Neural cell (in vitro differentiated cells): ENCODE measurements at regions not wholly inside any gene's neighbourhood (a gene's known extent, or its start where the extent isn't known, plus 50 kb on each side); places are given as distances from the start of the nearest gene placed in this dataset.

Experiments used
- H2AFZ ChIP-seq: fragments of 200-600, 300-800 bp; sonication (generic), shearing (Covaris generic); 2 replicates; pipeline ENCODE4 v1.6.0; 2014; ENCODE audit warnings: low read depth, mild to moderate bottlenecking, antibody characterized with exemption, low read length, moderate library complexity
- H3F3A ChIP-seq: fragments of 200-600 bp; shearing (Covaris generic); 2 replicates; pipeline ENCODE4 v1.6.1; 2016; ENCODE audit warnings: mild to moderate bottlenecking, moderate library complexity, mixed read lengths, antibody characterized with exemption, low read length; ENCODE audit not compliant: insufficient read depth, poor library complexity, severe bottlenecking
- H3K27ac ChIP-seq: fragments of 200-600, 300-800 bp; sonication (generic), shearing (Covaris generic); 2 replicates; pipeline ENCODE4 v1.5.1; 2014; ENCODE audit warnings: mild to moderate bottlenecking, low read length, moderate library complexity
- H3K27me3 ChIP-seq: fragments of 300-800, 200-600 bp; sonication (generic), shearing (Covaris generic); 2 replicates; pipeline ENCODE4 v1.6.0; 2014; ENCODE audit warnings: mild to moderate bottlenecking, low read depth, low read length, moderate library complexity; ENCODE audit not compliant: insufficient read depth
- H3K36me3 ChIP-seq: fragments of 300-800, 200-600 bp; sonication (generic), shearing (Covaris generic); 2 replicates; pipeline ENCODE4 v1.5.1; 2014; ENCODE audit warnings: mild to moderate bottlenecking, antibody characterized with exemption, low read length, moderate library complexity; ENCODE audit not compliant: insufficient read depth
- H3K4me2 ChIP-seq: fragments of 300-800, 200-600 bp; sonication (generic), shearing (Covaris generic); 2 replicates; pipeline ENCODE4 v1.6.0; 2014; ENCODE audit warnings: mild to moderate bottlenecking, low read length
- H3K4me3 ChIP-seq: fragments of 300-800, 200-600 bp; sonication (generic), shearing (Covaris generic); 2 replicates; pipeline ENCODE4 v1.5.1; 2014; ENCODE audit warnings: mild to moderate bottlenecking, low read length, moderate library complexity
- H3K79me2 ChIP-seq: fragments of 200-600 bp; shearing (Covaris generic); replicated peaks from 2 replicates; pipeline ENCODE4 v1.6.0; 2014; ENCODE audit warnings: mild to moderate bottlenecking, low read length, moderate library complexity; ENCODE audit not compliant: insufficient read depth
- H3K9ac ChIP-seq: fragments of 300-800, 200-600 bp; sonication (generic), shearing (Covaris generic); 2 replicates; pipeline ENCODE4 v1.6.1; 2016; ENCODE audit warnings: mild to moderate bottlenecking, low read length, mixed read lengths
- H3K9me2 ChIP-seq: fragments of 200-600 bp; shearing (Covaris generic); 2 replicates; pipeline ENCODE4 v1.6.1; 2016; ENCODE audit warnings: mild to moderate bottlenecking, low read length, mixed read lengths; ENCODE audit not compliant: insufficient read depth
- H3K9me3 ChIP-seq: fragments of 200-600, 300-800 bp; sonication (generic), shearing (Covaris generic); 2 replicates; pipeline ENCODE4 v1.6.1; 2016; ENCODE audit warnings: mild to moderate bottlenecking, mixed run types, low read length, moderate library complexity, mixed read lengths
- H4K20me1 ChIP-seq: fragments of 200-600 bp; shearing (Covaris generic); 2 replicates; pipeline ENCODE4 v1.6.1; 2016; ENCODE audit warnings: mild to moderate bottlenecking, mixed run types; ENCODE audit not compliant: insufficient read depth
- CTCF ChIP-seq: fragments of 450-650 bp; IDR thresholded peaks from 2 replicates; pipeline ENCODE4 v1.5.1; 2014; ENCODE audit warnings: antibody characterized with exemption, mild to moderate bottlenecking, moderate library complexity; ENCODE audit not compliant: poor library complexity, severe bottlenecking
- EP300 ChIP-seq: fragments of 450-650 bp; conservative IDR thresholded peaks from 2 replicates; pipeline ENCODE4 v1.6.1; 2014; ENCODE audit warnings: antibody characterized with exemption, mild to moderate bottlenecking, moderate library complexity; ENCODE audit not compliant: poor library complexity, severe bottlenecking
- EZH2 ChIP-seq: fragments of 200-600, 300-800 bp; shearing (Covaris generic), sonication (generic); IDR thresholded peaks from 2 replicates; pipeline ENCODE4 v1.6.1; 2014; ENCODE audit warnings: antibody characterized with exemption, low read length, borderline replicate concordance, mild to moderate bottlenecking; ENCODE audit not compliant: insufficient read depth, poor library complexity, severe bottlenecking
- MXI1 ChIP-seq: fragments of 450-650 bp; conservative IDR thresholded peaks from 2 replicates; pipeline ENCODE4 v1.6.1; 2014; ENCODE audit warnings: antibody characterized with exemption, mild to moderate bottlenecking; ENCODE audit not compliant: poor library complexity, severe bottlenecking
- POLR2AphosphoS5 ChIP-seq: IDR thresholded peaks from 2 replicates; pipeline ENCODE4 v1.6.1; 2012
- RAD21 ChIP-seq: fragments of 450-650 bp; conservative IDR thresholded peaks from 2 replicates; pipeline ENCODE4 v1.6.1; 2014; ENCODE audit warnings: antibody characterized with exemption, mild to moderate bottlenecking, moderate library complexity
- SMC3 ChIP-seq: fragments of 450-650 bp; conservative IDR thresholded peaks from 2 replicates; pipeline ENCODE4 v1.6.1; 2014; ENCODE audit warnings: antibody characterized with exemption, mild to moderate bottlenecking, moderate library complexity; ENCODE audit not compliant: poor library complexity
- TAF1 ChIP-seq: IDR thresholded peaks from 2 replicates; pipeline ENCODE4 v1.6.1; 2012; ENCODE audit warnings: low read depth
- TF ChIP-seq, protein P1 (sequence below): IDR thresholded peaks from 2 replicates; pipeline ENCODE4 v1.6.1; 2012; ENCODE audit warnings: borderline replicate concordance

GRCh38 chr6:9370480-9370879 lies 935.1 kb upstream of the SLC35B3 start:
- no peak overlapping the region for H3K27ac ChIP-seq
- TF ChIP-seq TAF1, result no peak
- no peak for TF ChIP-seq POLR2AphosphoS5
- TF ChIP-seq EZH2, result no peak
- no peak for TF ChIP-seq MXI1
- TF ChIP-seq EP300, result no peak
- TF ChIP-seq CTCF, result no peak
- TF ChIP-seq, protein P1, sequence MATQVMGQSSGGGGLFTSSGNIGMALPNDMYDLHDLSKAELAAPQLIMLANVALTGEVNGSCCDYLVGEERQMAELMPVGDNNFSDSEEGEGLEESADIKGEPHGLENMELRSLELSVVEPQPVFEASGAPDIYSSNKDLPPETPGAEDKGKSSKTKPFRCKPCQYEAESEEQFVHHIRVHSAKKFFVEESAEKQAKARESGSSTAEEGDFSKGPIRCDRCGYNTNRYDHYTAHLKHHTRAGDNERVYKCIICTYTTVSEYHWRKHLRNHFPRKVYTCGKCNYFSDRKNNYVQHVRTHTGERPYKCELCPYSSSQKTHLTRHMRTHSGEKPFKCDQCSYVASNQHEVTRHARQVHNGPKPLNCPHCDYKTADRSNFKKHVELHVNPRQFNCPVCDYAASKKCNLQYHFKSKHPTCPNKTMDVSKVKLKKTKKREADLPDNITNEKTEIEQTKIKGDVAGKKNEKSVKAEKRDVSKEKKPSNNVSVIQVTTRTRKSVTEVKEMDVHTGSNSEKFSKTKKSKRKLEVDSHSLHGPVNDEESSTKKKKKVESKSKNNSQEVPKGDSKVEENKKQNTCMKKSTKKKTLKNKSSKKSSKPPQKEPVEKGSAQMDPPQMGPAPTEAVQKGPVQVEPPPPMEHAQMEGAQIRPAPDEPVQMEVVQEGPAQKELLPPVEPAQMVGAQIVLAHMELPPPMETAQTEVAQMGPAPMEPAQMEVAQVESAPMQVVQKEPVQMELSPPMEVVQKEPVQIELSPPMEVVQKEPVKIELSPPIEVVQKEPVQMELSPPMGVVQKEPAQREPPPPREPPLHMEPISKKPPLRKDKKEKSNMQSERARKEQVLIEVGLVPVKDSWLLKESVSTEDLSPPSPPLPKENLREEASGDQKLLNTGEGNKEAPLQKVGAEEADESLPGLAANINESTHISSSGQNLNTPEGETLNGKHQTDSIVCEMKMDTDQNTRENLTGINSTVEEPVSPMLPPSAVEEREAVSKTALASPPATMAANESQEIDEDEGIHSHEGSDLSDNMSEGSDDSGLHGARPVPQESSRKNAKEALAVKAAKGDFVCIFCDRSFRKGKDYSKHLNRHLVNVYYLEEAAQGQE, result no peak
- TF ChIP-seq SMC3, result no peak
- TF ChIP-seq RAD21, result no peak

DNA sequence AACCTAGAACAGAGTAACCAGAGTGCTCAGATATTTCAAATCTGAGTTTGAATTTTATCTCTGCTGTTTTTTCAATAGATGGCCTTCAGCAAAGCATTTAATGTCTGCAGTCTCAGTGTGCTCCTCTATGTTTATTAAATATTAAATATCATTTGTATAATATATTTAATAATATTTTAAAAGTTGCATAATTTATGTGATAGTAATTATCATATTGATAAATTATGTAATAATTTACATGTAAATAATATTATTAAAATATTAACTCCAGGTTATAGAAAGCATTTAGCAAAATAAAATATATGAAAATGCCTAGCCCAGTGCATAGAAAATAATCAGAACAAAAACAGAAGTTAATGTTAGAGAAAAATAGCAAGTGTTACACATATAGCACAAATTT lies 930.0 kb upstream of the SLC35B3 start:
- no peaks in the 10 kb centered on the region for H3K9me2 ChIP-seq
- TF ChIP-seq RAD21 (no peak), POLR2AphosphoS5 (no peak), CTCF (no peak)
- TF ChIP-seq, protein P1, result no peak
- H3K27ac ChIP-seq, result no peak overlapping the region
- H3K4me2 ChIP-seq, result no peak overlapping the region
- no peaks in the 10 kb centered on the region for H3K27me3 ChIP-seq
- no peak overlapping the region for H2AFZ ChIP-seq
- no peak overlapping the region for H3K9ac ChIP-seq
- H3F3A ChIP-seq, result no peaks in the 10 kb centered on the region
- no peak overlapping the region for H3K4me3 ChIP-seq
- H4K20me1 ChIP-seq, result no peaks in the 10 kb centered on the region
- no peaks in the 10 kb centered on the region for H3K79me2 ChIP-seq
- no peaks in the 10 kb centered on the region for H3K9me3 ChIP-seq
- H3K36me3 ChIP-seq, result no peaks in the 10 kb centered on the region

More at GRCh38 chr6:9370480-9370879, 935.1 kb upstream of the SLC35B3 start:
- no peaks in the 10 kb centered on the region for H3K9me2 ChIP-seq
- H3K36me3 ChIP-seq, result no peaks in the 10 kb centered on the region
- no peaks in the 10 kb centered on the region for H3F3A ChIP-seq
- H3K4me3 ChIP-seq, result no peak overlapping the region
- no peaks in the 10 kb centered on the region for H3K79me2 ChIP-seq
- no peaks in the 10 kb centered on the region for H3K9me3 ChIP-seq
- no peak overlapping the region for H2AFZ ChIP-seq
- no peaks in the 10 kb centered on the region for H3K27me3 ChIP-seq
- no peak overlapping the region for H3K4me2 ChIP-seq
- H3K9ac ChIP-seq, result no peak overlapping the region
- H4K20me1 ChIP-seq, result no peaks in the 10 kb centered on the region
